ENCODE measurements at regions not wholly inside any gene's neighbourhood (a gene's known extent, or its start where the extent isn't known, plus 50 kb on each side); places are given as distances from the start of the nearest gene placed in this dataset.

- DNase-seq = no peak
Observed at GRCh38 chr3:68290333-68290732, 635.9 kb upstream of the SUCLG2 start.

- no peak for DNase-seq
Observed at GRCh38 chr3:68288085-68288484, 633.7 kb upstream of the SUCLG2 start.

- no peak for DNase-seq
Observed at GRCh38 chr3:68287101-68287500, 632.7 kb upstream of the SUCLG2 start.

GRCh38 chr3:68274286-68274685, 619.9 kb upstream of the SUCLG2 start:
- no peak for DNase-seq

GRCh38 chr3:68271145-68271544, 616.7 kb upstream of the SUCLG2 start:
- DNase-seq = no peak

DNA sequence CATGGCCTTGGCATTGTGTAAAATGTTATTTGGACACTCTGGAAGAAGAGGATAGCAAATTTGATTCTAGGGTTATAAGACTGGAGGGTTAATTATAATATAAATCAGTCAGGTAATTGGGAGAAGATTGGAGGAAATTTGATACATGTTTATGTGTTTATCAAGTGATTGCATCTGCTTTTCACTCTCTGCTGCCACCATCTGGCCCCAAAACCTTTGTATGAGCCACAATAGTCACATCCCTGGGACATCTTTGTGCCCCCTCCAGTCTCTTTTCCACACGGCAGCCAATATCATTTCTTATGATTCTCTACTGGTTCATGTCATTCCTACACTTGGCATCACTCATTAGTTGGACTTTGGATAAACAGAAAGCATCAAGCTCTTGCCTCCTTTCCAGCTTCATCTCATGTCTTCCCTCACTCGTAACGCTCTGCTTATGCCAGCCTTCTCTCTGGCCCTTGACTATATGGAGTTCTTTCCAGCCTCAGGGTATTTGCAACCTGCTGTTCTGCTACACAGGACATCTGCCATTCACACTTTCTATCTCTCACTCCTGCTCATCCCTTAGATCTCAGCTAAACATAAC, 602.3 kb upstream of the SUCLG2 start:
- DNase-seq = no peak

GRCh38 chr3:68249265-68249664, 594.9 kb upstream of the SUCLG2 start:
- DNase-seq = no peak

DNA sequence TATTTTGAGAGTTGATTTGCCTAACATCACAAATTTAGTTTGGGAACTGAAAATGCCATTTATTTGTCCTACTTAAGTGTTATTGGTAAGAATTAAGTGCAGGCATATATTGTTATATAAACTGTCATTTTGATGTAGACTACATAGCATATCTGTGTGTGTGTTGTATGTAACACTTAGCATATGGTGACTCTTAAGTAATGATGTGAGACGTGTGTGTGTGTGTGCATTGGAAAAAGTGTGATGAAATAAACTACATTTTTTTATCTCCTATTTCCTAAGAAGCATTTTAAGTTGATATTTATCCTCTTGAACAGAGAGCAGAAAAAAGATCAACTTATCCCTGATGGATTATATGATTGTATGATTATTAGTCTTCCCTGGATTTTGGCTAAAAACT, 588.2 kb upstream of the SUCLG2 start:
- no peak for DNase-seq

- DNase-seq = no peak
Observed at GRCh38 chr3:68239542-68239941, 585.1 kb upstream of the SUCLG2 start.

GRCh38 chr3:68234076-68234780, 579.8 kb upstream of the SUCLG2 start:
- no peak for DNase-seq

DNA sequence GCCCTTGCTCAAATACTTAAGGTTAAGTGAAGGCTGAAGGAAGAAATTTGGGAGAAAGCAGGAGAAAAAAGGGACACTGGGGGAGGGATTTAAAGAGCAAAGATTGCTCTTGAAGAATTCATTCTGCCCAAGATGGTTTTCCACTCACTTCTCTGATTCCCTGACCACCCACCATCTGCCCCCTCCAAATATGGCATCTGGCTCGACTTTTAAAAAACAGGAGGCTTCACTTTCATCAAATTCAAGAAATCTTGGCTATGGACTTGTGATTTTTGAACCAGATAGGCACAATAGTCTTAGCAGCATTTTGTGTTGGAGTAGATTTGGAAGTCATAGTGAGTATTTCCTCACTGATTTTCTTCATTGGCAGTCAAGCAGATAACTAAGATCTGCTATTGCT, 574.4 kb upstream of the SUCLG2 start:
- no peak for DNase-seq

GRCh38 chr3:68220832-68221231, 566.4 kb upstream of the SUCLG2 start:
- DNase-seq = no peak

DNA sequence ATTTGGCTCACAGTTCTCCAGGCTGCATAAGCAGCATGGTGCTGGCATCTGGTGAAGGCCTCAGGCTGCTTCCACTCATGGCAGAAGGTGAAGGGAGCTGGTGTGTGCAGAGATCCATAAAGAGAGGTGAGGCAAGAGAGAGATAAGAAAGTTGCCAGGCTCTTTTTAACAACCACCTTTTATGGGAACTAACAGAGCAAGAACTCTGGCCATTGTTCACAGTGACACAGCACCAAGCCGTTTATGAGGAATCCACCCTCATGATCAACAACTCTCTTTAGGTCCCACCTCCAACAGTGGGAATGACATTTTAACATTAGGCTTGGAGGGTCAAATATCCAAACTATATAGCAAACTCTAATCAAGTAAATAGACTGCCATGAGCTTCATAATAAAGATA, 557.2 kb upstream of the SUCLG2 start:
- DNase-seq = no peak

DNA sequence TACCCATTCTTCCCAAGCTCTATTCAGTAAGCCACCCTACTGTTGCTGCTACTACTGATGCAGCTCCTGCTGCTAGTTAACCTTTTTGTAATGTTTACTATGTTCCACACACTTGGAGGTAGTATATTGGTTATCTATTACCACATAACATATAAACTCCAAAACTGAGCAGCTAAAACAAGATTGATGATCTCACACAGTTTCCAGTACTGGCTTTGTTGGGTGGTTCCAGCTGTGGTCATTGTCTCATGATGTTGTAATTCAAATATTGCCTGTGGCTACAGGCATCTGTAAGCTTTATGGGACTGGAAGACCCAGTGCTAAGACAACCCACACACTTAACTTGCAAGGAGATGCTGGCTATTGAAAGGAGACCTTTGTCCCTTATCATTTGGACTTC, 556.2 kb upstream of the SUCLG2 start:
- no peak for DNase-seq

DNA sequence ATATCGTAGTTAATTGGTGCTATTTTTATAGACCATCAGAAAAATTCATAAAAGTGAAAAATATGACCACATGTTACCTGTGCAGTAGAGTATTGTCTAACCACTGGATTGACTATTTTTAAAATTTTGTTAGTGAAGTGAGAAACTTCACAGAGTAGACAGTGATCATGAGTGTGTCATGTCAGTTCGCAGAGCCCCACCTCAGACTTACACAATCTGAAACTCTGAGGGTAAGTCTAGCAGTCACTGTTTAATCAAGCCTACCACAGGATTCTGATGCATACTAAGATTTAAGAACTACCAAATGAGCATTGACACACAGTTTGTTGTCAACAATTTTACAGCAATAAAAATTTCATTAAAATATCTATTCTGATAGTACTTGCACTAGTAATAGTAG, 552.9 kb upstream of the SUCLG2 start:
- DNase-seq = no peak

DNA sequence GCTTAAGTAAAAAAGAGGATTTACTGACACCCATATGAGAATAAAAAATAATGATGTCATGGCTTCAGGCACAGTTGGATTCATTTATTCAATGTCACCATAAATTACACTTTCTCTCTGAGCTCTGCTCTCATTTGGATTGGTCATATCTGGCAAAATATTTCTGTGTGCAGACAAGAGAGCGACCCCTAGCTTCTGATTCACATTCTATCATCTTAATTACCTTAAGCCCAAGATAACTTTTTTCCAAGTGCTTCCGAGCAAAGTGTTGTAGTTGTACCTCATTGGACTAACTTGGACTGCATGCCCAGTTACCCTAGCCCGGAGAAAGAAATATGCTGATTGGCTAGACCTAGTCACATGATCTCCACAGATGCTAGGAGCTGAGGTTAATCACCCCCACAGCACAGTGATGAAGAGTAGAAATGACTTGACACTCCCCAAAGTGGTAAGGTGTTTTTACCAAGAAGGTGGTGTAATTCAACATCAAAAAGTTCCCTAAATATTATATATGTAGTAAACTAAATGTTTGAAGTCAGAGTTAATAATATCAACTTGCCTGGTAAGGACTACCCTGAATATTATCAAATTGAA, 552.2 kb upstream of the SUCLG2 start:
- DNase-seq = no peak

DNA sequence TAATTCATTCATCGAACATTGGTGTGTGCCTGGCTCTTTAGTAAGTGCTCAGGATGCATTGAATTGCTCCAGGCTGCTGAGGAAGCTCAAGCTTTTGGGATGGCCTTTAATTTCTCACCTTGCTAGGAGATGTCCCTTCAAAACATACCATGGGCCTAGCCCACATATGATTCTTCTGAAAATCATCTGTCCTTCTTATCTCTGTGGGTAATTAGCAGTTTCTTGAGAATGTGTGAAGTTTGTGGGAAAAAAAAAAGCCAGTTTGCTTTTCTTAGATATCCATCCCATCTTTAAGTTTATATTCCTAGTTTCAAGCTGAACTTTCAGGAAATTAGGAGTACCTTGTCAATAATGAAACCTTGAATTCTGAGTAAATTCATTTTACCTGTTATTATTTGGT, 532.3 kb upstream of the SUCLG2 start:
- DNase-seq = no peak

DNA sequence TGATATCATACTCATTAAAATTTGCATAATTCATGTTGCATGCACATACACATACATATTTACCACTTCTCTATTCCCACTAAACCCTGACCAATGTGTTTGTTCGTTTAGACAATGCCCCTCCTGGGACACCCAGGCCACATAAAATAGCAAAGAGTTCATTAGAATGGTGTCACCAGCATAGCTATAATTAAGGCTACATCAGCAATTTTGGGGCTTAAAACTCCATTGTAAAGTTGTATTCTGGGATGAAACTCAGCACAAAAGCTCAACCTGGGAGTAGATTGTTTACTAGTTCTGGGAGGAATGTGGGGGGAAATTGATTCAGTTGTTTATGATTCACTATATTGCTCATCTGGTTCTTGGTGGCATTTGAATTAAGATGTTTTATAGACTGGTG, 522.2 kb upstream of the SUCLG2 start:
- DNase-seq = no peak

GRCh38 chr3:68173012-68173634, 518.7 kb upstream of the SUCLG2 start:
- DNase-seq = no peak

- no peak for DNase-seq
Observed at GRCh38 chr3:68172039-68172438, 517.6 kb upstream of the SUCLG2 start.

- DNase-seq = no peak
Observed at GRCh38 chr3:68163968-68164367, 509.6 kb upstream of the SUCLG2 start.

GRCh38 chr3:68163062-68163461, 508.6 kb upstream of the SUCLG2 start:
- DNase-seq = no peak

DNA sequence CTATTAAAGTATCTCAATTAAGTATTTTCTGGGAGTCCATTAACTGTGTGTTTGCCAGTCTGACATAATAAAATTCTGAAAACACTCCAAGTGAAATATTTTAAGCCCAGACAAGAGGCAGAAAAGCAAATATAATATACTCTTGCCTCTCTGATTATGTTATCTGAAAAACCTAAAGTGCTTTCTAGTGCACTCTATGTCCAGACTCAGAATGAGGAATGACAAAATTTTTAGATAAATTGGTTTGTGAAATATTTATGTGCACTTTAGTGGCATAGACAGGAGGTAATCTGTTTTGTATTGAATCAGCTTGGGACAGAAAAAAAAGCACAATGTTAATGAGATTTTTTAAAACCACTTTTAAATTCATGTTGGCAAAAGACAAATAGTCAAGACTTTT, 508.2 kb upstream of the SUCLG2 start:
- no peak for DNase-seq

DNA sequence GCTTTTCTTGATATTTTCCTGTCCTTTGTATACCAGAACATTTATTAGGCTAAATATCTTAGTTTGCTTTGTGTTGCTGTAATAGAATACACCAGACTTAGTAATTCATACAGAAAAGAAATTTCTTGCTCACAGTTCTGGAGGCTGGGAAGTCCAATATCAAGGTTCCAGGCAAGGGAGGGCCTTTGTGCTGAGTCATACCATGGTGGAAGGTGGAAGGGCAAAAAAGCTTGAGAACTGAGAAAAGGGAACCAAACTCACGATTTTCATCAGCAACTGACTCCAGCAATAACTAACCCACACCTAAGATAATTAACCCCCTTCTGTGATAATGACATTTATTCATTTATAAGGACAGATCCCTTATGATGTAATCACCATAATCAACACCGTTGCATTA, 496.9 kb upstream of the SUCLG2 start:
- DNase-seq = no peak
